ENCODE measurements at regions not wholly inside any gene's neighbourhood (a gene's known extent, or its start where the extent isn't known, plus 50 kb on each side); places are given as distances from the start of the nearest gene placed in this dataset.
"Not testable (repeated sequence)": the region's sequence is repeated elsewhere in the genome, so short reads cannot be mapped to it uniquely, and the experiment has no call there.

DNA sequence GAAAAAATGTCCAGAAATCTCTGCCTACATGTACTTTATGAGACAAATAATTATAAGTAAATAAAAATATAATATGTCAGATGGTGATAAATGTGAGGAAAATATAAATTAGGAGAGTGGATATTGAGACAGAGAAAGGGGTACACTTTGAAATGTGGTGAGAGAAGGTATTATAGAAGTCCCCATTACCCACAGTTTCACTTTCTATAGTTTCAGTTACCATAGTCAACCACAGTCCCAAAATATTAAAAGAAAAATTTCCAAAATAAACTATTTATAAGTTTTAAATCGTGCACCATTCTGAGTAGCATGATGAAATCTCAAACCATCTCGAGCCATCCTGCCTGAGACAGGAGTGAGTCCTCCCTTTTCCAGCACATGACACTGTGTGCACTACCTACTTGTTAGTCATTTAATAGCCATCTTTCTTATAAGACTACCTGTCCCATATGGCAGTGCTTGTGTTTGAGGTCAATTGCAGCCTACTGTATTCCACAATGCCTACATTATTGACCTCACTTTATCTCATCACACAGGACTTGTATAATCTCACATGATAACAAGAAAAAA, 653.7 kb downstream of the DACH1 start:
- DNase-seq: no peak

DNA sequence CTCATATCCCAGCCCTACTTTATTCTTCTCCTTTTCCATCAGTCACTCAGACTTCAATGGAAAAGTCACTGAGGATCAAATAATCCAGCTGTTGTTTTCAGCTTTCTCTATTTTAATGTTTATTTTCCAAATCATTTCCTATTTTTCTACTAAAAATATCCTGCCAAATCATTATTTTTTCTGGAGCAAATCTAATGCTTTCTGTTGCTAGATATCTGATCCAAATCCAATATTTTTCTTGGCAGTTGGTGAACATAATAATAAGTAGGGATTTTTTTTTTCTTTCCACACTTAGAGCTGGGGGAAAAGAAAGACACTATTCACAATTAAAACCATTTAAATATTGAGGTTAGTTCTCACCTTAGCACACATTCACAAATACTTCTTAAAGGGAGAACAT, 656.1 kb downstream of the DACH1 start:
- no peak for DNase-seq

DNA sequence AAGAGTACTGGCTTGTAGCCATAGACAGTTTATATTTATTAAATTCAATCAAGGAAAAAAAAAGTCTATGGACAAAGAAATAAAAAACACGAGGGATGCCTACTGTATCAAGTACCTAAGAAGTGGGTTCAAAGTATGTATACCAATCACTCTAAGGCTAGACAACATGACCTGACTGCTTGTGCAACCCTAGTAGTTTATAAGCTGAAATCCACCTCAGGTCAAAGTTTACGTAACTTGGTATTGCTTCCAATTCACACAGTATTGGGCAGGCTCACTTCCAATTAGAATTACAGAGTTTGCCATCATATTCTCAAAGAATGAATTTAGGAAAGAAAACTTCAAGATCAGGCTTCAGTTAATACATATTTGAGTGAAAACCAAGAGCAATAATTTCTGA, 657.8 kb downstream of the DACH1 start:
- DNase-seq: no peak

DNA sequence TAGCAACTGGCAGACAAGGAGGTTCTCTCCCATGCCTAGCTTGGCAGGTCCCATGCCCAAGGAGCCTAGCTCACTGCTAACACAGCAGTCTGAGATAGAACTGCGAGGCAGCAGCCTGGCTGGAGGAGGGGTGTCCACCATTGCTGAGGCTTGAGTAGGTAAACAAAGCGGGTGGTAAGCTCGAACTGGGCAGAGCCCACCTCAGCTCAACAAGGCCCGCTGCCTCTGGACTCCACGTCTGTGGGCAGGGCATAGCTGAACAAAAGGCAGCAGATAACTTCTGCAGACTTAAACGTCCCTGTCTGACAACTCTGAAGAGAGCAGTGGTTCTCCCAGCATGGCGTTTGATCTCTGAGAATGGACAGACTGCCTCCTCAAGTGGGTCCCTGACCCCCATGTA, 682.4 kb downstream of the DACH1 start:
- DNase-seq: not testable (repeated sequence)

DNA sequence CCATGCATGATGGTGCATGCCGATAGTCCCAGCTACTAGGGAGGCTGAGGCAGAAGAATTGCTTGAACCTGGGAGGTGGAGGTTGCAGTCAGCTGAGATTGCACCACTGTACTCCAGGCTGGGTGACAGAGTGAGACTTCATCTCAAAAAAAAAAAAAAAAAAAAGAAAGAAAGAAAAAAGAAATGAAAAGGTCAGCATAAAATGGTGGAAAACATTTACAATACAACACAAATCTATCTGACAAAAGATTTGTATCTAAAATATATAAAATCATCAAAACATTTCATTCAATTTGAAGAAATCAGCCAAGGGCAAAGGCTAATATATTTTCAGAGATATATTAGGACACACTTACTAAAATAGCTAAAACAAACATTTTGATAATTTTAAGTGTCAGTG, 683.7 kb downstream of the DACH1 start:
- DNase-seq: not testable (repeated sequence)

DNA sequence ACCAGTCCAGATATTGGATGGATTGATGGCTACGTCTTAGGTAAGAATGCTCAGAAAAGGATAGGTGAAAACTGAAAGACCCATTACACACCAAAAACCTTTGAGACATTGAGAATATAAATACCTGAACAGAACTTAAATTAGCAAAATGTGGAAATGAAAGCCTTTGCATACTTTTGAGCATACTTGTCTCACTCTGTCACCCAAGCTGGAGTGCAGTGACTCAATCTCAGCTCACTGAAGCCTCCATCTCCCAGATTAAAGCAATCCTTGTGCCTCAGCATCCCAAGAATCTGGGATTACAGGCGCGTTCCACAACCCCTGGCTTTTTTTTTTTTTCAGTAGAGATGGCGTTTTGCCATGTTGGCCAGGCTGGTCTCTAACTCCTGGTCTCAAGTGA, 695.3 kb downstream of the DACH1 start:
- DNase-seq: no peak

DNA sequence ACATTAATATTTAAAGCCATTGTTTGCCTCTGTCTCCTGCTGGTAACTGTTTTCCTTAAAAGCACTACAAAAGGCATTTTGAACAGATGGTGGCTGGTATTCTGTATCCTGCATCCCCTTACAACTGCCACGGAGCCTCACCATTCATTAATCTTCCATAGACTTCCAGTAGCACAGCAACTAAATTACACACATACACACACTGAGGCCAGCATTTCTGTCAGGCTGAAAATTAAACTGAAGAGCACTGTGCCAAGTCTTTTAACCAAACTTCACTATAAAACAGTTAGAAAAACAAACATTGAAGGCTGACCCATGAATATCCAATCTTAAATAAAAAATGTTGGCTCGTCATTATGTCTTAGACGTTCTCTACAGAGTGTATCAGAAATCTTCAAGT, 697.8 kb downstream of the DACH1 start:
- DNase-seq: no peak

DNA sequence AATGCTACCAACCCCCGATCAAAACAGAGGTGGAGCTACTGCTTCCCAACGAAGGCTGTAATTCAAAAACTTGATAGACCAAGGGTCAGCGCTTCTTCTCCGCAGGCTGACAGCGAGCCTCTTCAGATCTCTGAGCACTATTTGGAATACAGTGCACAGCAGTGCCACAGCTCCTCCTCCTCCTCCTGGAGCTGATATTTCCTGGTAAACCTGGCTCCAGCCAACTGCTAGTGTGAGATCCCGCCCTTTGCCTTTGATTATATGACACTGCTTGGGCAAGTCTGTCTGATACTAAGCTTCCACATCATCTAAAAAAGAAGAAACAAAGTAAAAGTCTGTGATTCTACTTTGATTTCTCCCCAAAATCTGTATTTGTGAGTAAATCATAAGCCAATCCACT, 710.5 kb downstream of the DACH1 start:
- no peak for DNase-seq

DNA sequence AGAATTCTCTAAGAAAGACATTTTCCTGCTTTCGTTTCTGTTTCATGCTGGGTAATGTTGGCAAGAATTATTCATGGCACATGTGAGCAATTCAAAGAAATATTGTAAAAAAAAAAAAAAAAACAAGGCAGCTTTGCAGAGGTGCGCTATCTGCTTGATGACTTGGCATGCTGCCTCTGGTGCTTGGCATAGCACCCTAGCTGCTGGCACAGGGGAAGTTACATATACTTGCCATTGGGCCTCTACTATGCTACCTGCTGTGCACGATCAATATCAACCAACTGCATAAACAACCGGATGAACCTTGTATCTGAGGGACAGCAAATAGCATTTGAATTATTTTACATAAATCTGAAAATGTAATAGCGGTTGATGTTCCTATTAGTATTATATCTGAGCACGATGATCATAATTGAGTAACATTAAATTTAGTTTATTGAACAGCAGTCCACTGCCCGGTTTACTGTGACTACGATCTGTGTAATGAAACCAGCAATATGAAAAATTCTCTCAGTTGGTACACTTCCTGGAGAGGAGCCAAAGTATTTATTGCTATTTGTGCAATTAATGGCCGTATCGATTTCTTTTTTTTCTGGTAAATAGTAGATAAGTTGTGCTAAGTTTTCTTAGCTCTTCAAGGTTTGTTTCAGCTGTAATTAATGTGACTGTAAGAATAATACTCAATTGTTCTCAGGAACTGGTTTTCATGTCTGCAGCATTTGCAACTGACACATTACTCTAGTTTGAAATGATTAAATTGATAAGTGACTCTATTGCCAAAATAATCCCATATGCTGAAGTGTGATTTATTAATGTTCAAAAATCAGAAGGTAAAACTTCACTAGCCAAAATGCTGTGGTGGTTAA, 717.3 kb downstream of the DACH1 start:
- no peak for DNase-seq

DNA sequence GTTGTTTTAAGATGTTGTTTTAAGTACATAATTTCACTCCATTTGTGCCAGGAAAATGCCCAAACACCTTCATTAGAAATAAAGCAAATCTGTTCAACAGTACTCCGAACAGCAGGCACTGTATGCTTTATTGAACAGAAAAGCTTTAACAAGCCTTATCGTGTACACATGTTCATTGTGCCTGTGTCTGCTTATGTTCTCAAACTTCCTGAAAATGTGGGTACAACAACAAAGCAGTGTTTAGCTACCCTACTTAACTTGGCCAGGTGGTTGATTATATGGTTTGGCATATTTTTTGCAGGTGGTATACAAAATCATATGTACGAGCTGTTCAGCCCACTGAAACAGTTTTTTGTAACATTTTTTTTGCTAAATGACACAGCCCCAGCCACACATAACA, 718.0 kb downstream of the DACH1 start:
- DNase-seq: no peak

DNA sequence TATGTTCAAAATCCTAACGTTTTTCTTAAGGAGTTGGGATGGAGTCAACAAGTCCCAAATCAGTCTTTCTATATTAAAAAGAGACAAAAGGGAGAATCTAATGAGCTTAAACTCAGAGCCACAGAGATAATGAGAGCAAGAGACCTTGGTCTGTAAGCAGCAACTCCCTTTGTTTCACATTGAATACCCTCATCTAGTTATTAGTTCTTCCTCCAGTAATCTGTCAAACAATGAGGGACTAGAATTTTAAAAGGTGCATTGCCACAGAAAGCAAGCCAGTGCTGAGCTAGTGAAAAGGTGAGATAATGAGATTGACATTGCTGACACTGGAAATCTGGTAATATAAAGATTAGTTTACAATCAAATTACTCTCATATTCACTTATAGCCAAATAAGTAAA, 718.6 kb downstream of the DACH1 start:
- DNase-seq: no peak

DNA sequence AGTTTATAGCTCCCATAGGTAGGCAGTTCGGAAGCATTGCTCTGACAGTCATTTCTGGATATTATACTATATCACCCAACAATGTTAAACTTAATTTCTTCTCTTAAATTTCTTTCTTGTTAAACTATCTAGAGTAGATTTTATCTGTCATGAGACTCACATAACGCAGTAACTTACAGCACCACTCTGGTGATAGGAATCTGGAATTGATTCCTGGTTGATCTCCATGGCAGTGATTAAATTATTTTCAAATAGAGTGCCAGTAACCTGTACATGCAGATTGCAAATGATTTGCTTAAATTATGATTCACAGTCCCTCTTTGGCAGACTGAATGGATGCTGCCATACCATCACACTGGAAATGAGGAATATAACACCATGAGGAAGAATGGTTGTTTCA, 722.1 kb downstream of the DACH1 start:
- no peak for DNase-seq

DNA sequence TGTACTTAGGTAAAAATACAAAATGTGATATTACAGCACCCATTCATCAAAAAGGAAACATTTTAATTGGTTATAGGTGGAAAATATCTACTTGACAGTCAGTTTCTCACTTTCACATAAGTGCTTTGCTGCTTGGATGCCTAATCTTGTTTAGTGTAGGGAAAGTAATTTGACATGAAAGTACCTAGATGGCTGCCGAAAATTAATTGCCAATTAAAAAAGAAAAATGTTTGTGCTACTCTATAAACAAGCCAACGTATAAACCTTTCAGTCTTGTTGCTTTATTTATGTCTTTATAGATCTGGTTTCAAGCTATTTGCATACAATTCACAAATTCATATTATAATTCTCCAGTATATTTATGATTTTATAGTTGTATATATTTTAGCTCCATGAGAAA, 729.9 kb downstream of the DACH1 start:
- DNase-seq: no peak

DNA sequence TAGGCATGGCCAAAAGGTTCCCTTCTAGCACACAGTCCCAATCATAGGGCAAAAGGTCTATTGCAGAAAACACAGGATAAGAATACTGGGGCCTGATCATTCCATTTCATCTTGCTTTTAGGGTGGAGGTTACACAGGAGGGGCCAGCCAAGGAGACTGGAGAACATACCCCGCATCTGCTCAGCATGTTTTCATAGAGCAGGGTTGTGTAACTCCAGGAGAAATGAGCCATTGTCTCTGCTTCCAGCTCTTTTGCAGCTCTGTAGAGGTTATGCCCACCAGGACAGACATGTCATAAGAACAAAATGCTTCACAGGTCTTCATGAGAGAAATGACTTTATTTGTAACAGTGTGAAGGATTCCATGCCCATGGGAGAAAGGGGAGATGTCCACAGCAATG, 742.8 kb downstream of the DACH1 start:
- no peak for DNase-seq

DNA sequence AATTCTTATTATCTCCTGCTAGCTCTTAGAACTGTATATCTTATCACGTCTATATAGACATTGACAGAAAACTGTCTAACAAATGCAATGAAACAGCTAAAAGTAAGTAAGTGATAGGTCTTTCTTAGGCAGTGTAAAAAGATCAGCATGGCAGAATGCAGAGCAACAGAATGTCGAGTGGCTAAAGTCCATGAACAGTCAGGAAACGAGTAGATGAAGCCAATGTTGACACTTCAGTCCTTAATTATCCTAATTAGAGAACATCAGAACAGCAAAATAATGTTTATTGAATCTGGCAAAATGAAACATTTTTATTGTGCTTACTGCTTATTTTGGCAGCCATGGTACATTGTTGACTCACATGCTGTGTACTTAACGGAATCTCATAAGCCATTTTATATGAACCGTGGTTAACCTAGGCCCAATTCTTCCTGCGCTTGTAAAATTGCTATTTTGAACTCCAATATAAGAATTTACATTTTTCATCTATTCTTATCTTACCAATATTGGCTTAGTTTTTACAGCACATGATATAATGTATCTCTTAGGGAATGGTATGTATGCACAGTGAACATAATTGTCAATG, 748.1 kb downstream of the DACH1 start:
- DNase-seq: no peak

DNA sequence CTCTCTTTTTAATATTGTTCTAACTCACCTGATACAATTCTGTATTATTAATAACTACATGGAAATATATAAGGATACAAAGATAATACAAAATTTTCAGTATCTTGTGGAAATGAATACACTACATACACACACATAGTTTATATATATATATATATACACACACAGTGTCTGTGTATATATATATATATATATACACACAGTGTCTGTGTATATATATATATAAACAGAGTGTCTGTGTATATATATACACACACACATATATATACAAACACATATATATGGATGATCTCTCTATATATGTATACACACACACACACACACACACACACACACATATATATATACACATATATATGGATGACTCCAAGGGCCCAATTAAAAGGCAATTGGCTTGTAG, 749.1 kb downstream of the DACH1 start:
- no peak for DNase-seq

DNA sequence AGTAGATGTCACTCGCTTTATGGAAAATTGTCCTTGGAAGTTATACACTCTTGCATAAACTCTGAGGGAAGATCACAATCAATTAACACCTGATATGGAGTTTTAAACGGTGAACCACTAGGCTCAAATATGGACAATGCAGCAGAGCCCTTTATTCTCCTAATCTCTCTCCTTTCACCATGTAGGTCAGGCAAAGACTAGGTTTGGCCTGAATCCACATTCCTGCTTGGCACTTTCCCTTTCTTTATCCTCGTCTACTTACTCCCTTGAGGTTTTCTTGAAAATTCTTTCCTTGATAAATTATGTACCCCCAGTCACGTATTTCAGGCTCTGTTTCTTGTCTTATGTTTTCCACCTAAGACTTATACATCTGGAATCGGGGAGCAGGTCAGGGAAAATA, 751.7 kb downstream of the DACH1 start:
- DNase-seq: no peak

DNA sequence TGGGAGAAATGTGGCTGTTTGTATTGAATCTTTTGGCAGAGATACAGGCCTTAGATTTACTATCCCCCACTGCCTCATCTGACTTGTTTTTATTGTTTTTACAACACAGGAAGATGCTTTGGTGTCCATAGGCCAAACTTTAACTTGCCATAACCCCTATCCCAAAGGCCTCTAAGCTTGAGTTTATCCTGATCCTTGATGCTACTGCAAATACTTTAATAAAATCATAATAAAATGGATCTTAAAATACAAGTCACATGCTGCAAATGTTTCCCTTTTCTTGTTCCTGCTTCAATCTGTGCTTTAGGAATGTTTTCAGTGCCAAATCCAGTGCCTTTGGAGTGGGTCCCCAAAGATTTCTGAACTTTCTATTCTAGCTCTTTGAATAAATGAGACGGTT, 770.6 kb downstream of the DACH1 start:
- no peak for DNase-seq

DNA sequence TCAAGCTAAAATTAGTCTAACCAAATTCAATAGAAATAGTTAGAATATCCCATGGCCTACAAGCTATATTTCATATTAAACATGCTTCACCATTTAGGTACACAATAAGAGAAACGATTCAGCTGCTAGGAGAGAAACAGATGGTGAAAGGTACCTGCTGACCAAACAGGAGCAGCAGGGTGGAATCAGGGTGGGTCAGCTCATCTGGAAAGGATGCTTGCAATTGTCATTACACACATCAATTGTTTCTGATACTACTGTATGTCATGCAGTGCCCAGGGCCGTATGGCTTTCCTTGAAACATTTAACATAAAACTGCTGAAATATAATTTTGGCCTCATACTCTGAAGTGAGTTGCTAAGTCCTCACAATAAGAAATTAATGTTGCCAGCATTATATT, 776.0 kb downstream of the DACH1 start:
- DNase-seq: no peak

DNA sequence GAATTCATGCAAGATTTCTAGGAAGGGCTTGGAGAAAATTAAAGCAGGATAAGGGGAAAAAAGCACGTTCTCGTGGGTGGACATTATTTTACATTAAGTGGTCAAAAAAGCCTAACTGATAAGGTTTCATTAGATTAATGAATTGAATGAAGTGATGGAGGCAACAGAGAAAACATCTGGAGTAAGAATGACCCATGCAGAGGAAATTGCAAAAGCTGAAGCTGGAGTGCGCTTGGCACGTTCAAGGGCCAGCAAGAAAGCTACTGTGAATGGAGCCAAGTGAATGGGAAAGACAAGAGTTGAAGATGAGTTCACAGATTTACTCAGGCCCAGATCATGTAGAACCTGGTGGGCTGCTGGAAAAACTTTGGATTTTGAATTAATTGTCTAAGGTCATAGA, 777.9 kb downstream of the DACH1 start:
- DNase-seq: no peak

DNA sequence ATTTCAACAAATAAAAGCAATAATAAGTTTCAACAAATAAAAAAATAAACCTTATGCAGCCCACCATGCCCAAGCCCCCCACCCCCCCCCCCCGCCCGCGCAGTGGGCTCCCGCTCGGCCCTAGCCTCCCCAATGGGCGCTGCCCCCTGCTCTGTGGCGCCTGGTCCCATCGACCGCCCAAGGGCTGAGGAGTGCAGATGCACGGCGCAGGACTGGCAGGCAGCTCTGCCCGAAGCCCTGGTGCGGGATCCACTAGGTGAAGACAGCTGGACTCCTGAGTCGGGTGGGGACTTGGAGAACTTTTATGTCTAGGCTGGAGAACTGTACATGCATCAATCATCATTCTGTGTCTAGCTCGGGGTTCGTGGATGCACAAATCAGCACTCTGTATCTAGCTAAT, 779.6 kb downstream of the DACH1 start:
- DNase-seq: no peak

DNA sequence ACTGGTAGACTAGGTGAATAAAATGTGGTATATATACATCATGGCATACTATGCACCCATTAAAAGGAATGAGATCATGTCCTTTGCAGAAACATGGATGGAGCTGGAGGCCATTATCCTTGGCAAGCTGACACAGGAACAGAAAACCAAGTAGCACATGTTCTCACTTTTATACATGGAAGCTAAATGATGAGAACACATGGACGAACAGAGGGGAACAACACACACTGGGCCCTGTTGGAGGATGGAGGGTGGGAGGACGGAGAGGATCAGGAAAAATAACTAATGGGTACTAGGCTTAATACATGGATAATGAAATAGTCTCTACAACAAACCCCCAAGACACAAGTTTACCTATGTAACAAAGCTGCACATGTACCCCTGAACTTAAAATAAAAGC, 780.0 kb downstream of the DACH1 start:
- DNase-seq: no peak

DNA sequence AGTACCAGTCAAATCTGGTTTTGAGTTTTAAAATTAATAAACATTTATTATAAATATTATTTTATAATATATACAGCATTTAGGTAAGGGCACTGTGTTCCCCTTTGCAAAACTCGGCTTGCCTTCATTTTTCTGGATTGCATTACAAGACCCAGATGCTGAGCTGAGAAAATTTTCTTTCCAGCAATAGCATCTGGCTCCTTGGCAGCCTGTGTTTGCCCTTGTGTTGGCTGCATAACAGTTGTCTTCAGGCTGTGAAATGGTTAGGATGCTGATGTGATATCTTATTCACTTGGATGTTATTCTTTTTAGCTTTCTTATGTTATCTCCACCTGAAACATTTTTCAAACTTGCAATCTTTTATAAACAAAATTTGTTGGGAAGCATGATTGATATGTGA, 784.4 kb downstream of the DACH1 start:
- DNase-seq: no peak

DNA sequence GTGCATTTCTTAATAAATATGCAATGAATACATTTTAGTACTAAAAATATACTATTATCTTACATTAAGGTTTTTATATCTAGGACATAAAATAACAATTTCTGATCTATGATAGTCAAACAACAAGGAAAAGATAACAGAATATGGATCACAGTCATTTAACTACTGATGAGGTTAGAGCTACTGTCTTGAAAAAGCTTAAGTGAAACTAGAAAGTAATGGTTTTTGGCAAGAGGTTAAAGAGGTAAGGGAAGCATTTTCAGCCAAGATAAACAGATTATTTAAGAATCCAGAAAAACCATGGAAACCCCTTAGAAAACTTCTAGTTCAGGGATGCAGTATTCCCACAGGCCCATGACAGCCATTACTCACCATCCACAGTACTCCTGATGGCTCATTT, 787.4 kb downstream of the DACH1 start:
- DNase-seq: no peak

DNA sequence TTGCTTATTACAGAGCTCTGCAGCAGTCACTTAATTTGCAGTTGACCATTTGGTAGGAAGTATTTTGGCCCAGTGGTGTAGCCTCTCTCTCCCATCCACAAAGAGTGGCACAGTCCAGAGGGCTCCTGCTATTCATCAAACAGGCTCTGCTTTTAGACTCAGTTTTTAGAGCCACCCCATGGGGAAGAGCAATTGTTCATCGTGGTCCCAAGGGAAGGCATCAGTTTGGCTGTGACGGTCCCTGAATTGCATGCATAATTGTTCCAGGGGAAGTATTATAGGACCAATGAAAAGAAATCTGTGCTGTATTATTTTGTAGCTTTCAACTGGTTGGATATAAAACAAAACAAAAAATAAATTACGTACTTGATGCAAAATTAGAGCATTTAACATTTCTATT, 799.0 kb downstream of the DACH1 start:
- no peak for DNase-seq

Measured in NCI-H526 (cell line).